ENCODE measurements at regions not wholly inside any gene's neighbourhood (a gene's known extent, or its start where the extent isn't known, plus 50 kb on each side); places are given as distances from the start of the nearest gene placed in this dataset.

- no peak for TF ChIP-seq RXRA (IDR thresholded peaks at IDR 0.05; ENCODE audit: borderline replicate concordance, low read depth)
- no peak for TF ChIP-seq YY1 (IDR thresholded peaks at IDR 0.05; ENCODE audit: low read depth)
- no peak for TF ChIP-seq CTCF (IDR thresholded peaks at IDR 0.05)
- TF ChIP-seq RAD21 (IDR thresholded peaks at IDR 0.05; ENCODE audit: low read length) = no peak
- TF ChIP-seq RCOR1 (IDR thresholded peaks at IDR 0.05; ENCODE audit: low read length) = no peak
- TF ChIP-seq ZBTB33 (IDR thresholded peaks at IDR 0.05; ENCODE audit: borderline replicate concordance, low read depth) = no peak
- TF ChIP-seq FOXJ3 (CRISPR knock-in tag; IDR thresholded peaks at IDR 0.05) = no peak
These were observed 319.6 kb downstream of the FAM72C start for GRCh38 chr1:143652187-143652586.
